Lower leg skin (tissue), 3 donors: ENCODE measurements at regions not wholly inside any gene's neighbourhood (a gene's known extent, or its start where the extent isn't known, plus 50 kb on each side); places are given as distances from the start of the nearest gene placed in this dataset.

ENCODE experiments used
- POLR2A ChIP-seq, 2 donors: fragments of 450-650 bp; IDR thresholded peaks; one replicate each; pipeline ENCODE4 v1.6.1; 2016 to 2017; ENCODE audit warnings: antibody characterized with exemption in 2 of 2, mild to moderate bottlenecking in 1 of 2, moderate library complexity in 1 of 2
- TF ChIP-seq, protein P1 (sequence below), 3 donors: fragments of 450-650 bp; IDR thresholded peaks; one replicate each; pipeline ENCODE4 v1.5.1; 2016; ENCODE audit warnings: antibody characterized with exemption in 3 of 3, mild to moderate bottlenecking in 3 of 3, moderate library complexity in 2 of 3

DNA sequence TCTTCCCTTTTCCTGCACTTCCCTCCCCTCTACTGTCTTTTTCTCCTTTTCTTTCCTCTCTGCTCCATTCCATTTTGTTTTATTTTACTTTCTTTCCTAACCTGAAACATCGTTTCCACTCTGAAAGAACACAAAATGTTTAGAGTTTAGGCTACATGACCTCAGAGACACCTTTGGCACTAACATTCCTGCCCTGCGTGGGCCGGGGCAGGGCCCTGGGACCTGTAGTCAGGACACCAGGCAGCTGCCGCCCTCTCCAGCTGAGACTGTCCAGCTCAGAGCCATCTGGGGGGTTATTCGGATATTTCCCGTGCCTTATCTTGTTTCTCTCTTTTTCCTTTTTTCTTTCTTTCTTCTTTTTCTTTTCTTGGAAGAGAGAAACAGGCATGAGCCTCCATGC is 58.3 kb upstream of the ERCC6L2 start:
- TF ChIP-seq, protein P1, sequence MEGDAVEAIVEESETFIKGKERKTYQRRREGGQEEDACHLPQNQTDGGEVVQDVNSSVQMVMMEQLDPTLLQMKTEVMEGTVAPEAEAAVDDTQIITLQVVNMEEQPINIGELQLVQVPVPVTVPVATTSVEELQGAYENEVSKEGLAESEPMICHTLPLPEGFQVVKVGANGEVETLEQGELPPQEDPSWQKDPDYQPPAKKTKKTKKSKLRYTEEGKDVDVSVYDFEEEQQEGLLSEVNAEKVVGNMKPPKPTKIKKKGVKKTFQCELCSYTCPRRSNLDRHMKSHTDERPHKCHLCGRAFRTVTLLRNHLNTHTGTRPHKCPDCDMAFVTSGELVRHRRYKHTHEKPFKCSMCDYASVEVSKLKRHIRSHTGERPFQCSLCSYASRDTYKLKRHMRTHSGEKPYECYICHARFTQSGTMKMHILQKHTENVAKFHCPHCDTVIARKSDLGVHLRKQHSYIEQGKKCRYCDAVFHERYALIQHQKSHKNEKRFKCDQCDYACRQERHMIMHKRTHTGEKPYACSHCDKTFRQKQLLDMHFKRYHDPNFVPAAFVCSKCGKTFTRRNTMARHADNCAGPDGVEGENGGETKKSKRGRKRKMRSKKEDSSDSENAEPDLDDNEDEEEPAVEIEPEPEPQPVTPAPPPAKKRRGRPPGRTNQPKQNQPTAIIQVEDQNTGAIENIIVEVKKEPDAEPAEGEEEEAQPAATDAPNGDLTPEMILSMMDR (IDR thresholded peaks at IDR 0.05), result no peak
- TF ChIP-seq POLR2A (IDR thresholded peaks at IDR 0.05), result no peak
